IMR-90 (cell line): ENCODE measurements at regions not wholly inside any gene's neighbourhood (a gene's known extent, or its start where the extent isn't known, plus 50 kb on each side); places are given as distances from the start of the nearest gene placed in this dataset.

Experiments used
- ATAC-seq: fragments of 200-7000 bp; cut with Tn5 transposase; 2 replicates; pipeline ENCODE4 v1.9.1; 2020; ENCODE audit warnings: low read depth, mild to moderate bottlenecking, moderate library complexity
- BruUV-seq: library from RNA; stranded (reverse); fragments of 400-500 nt; replicated peaks from 2 replicates; lab custom pipeline; 2021; lab: Mats Ljungman, UMichigan
- CTCF ChIA-PET: fragments of 300-600 bp; formaldehyde crosslinking; extraction: SDS; loops from one replicate; lab custom pipeline; 2021; ENCODE audit warnings: antibody characterized with exemption; lab: Yijun Ruan, JAX
- POLR2A ChIA-PET: fragments of 300-600 bp; sonication (Branson Sonifier 250); formaldehyde crosslinking; loops from one replicate; lab custom pipeline; 2022; ENCODE audit warnings: antibody characterized with exemption; ENCODE audit not compliant: unreplicated experiment; lab: Charles Lee
- DNase-seq: peaks from one replicate; pipeline ENCODE4 v3.0.0; 2013
- H2AFZ ChIP-seq: replicated peaks from 2 replicates; pipeline ENCODE3; 2013; ENCODE audit warnings: low read length, mild to moderate bottlenecking; ENCODE audit not compliant: poor library complexity
- H2AK5ac ChIP-seq: 2 replicates; pipeline ENCODE4 v1.6.1; 2013; ENCODE audit warnings: low read depth, low read length, inconsistent platforms
- H2AK9ac ChIP-seq: replicated peaks from 2 replicates; pipeline ENCODE3; 2013; ENCODE audit warnings: mild to moderate bottlenecking, low read depth, low read length, moderate library complexity; ENCODE audit not compliant: poor library complexity
- H2BK120ac ChIP-seq: 2 replicates; pipeline ENCODE4 v1.6.1; 2013; ENCODE audit warnings: low read depth, low read length, inconsistent platforms
- H2BK15ac ChIP-seq: 3 replicates; pipeline ENCODE4 v1.6.1; 2013; ENCODE audit warnings: low read depth, low read length, inconsistent platforms
- H2BK20ac ChIP-seq: 2 replicates; pipeline ENCODE4 v1.6.1; 2013; ENCODE audit warnings: low read depth, mild to moderate bottlenecking, inconsistent platforms, low read length, moderate library complexity
- H2BK5ac ChIP-seq: 2 replicates; pipeline ENCODE4 v1.6.1; 2013; ENCODE audit warnings: mild to moderate bottlenecking, low read depth, low read length, inconsistent platforms; ENCODE audit not compliant: poor library complexity, severe bottlenecking
- H3K14ac ChIP-seq: replicated peaks from 2 replicates; pipeline ENCODE4 v1.6.1; 2013; ENCODE audit warnings: low read depth, low read length, inconsistent platforms
- H3K18ac ChIP-seq: 2 replicates; pipeline ENCODE4 v1.6.1; 2013; ENCODE audit warnings: low read depth, low read length, control low read depth
- H3K23ac ChIP-seq: 2 replicates; pipeline ENCODE4 v1.6.1; 2013; ENCODE audit warnings: low read depth, low read length, inconsistent platforms
- H3K27ac ChIP-seq: 2 replicates; pipeline ENCODE4 v1.5.1; 2013; ENCODE audit warnings: mild to moderate bottlenecking, control low read depth, low read length; ENCODE audit not compliant: insufficient read depth
- H3K27me3 ChIP-seq: 2 replicates; pipeline ENCODE4 v1.6.1; 2013; ENCODE audit warnings: low read length; ENCODE audit not compliant: control insufficient read depth, insufficient read depth
- H3K36me3 ChIP-seq: 2 replicates; pipeline ENCODE4 v1.6.1; 2013; ENCODE audit warnings: low read length, mixed read lengths; ENCODE audit not compliant: control insufficient read depth, insufficient read depth
- H3K4ac ChIP-seq: 2 replicates; pipeline ENCODE4 v1.6.1; 2013; ENCODE audit warnings: low read depth, low read length, inconsistent platforms
- H3K4me1 ChIP-seq: 2 replicates; pipeline ENCODE4 v1.6.1; 2013; ENCODE audit warnings: low read length, mixed read lengths; ENCODE audit not compliant: control insufficient read depth, insufficient read depth
- H3K4me2 ChIP-seq: 2 replicates; pipeline ENCODE4 v1.6.1; 2013; ENCODE audit warnings: low read depth, mild to moderate bottlenecking, control low read depth, low read length, moderate library complexity
- H3K4me3 ChIP-seq: 2 replicates; pipeline ENCODE4 v1.5.1; 2013; ENCODE audit warnings: low read depth, mild to moderate bottlenecking, control low read depth, low read length, moderate library complexity; ENCODE audit not compliant: insufficient read depth
- H3K56ac ChIP-seq: 2 replicates; pipeline ENCODE4 v1.6.1; 2013; ENCODE audit warnings: low read length, inconsistent platforms; ENCODE audit not compliant: insufficient read depth; ENCODE audit errors: extremely low read depth
- H3K79me1 ChIP-seq, 2 experiments: 2 replicates each; pipeline ENCODE4 v1.6.1; 2013; ENCODE audit warnings: low read length in 2 of 2, inconsistent platforms in 1 of 2, low read depth in 1 of 2
- H3K9ac ChIP-seq: 2 replicates; pipeline ENCODE4 v1.6.1; 2013; ENCODE audit warnings: low read depth, low read length, control low read depth
- H3K9me1 ChIP-seq: 2 replicates; pipeline ENCODE4 v1.6.1; 2013; ENCODE audit warnings: low read length, inconsistent platforms; ENCODE audit not compliant: insufficient read depth
- H3K9me3 ChIP-seq: 2 replicates; pipeline ENCODE4 v1.6.1; 2013; ENCODE audit warnings: low read length; ENCODE audit not compliant: control insufficient read depth, insufficient read depth
- H4K20me1 ChIP-seq: 2 replicates; pipeline ENCODE4 v1.6.1; 2013; ENCODE audit warnings: low read length, inconsistent platforms; ENCODE audit not compliant: insufficient read depth
- H4K5ac ChIP-seq: 2 replicates; pipeline ENCODE4 v1.6.1; 2013; ENCODE audit warnings: mild to moderate bottlenecking, low read depth, low read length, control low read depth
- H4K8ac ChIP-seq, 2 experiments: 2 replicates each; pipeline ENCODE4 v1.6.1; 2013; ENCODE audit warnings: low read depth in 2 of 2, low read length in 2 of 2, control low read depth in 1 of 2, inconsistent platforms in 1 of 2
- H4K91ac ChIP-seq: 2 replicates; pipeline ENCODE4 v1.6.1; 2013; ENCODE audit warnings: low read depth, low read length, inconsistent platforms; ENCODE audit not compliant: insufficient read depth
- MAFK ChIP-seq: IDR thresholded peaks from 2 replicates; pipeline ENCODE4 v1.6.1; 2012; ENCODE audit warnings: low read depth, low read length, improper control_type of control experiment
- MXI1 ChIP-seq: IDR thresholded peaks from 2 replicates; pipeline ENCODE4 v1.6.1; 2012; ENCODE audit warnings: low read depth, mild to moderate bottlenecking, low read length, moderate library complexity, borderline replicate concordance
- dilution Hi-C: fragments of 300-500 bp; cut with HindIII; formaldehyde crosslinking; loops from one replicate; pipeline ENCODE4 v1.14.3; 2018; ENCODE audit warnings: low sequenced_read_pairs; ENCODE audit not compliant: unreplicated experiment
- in situ Hi-C: fragments of 300-500 bp; cut with MboI; formaldehyde crosslinking; loops from 3 replicates; pipeline ENCODE4 v1.14.3; 2019; ENCODE audit warnings: low sequenced_read_pairs, inconsistent platforms, mixed read lengths
- intact Hi-C: fragments of 100-400 bp; cut with micrococcal nuclease; formaldehyde crosslinking; loops from 2 replicates; pipeline ENCODE4 v1.10.0; 2022

GRCh38 chr16:63171545-63171944 lies 1135.3 kb upstream of the CDH8 start:
- Histone ChIP-seq H4K5ac (no peak overlapping the region), H3K4me3 (no peak overlapping the region), H4K20me1 (no peaks in the 10 kb centered on the region), H2BK5ac (no peak overlapping the region), H2BK120ac (no peak overlapping the region), H3K36me3 (no peaks in the 10 kb centered on the region), H2AK5ac (no peak overlapping the region), H3K4me2 (no peak overlapping the region), H3K18ac (no peak overlapping the region), H3K27me3 (no peaks in the 10 kb centered on the region), H4K8ac (no peak overlapping the region), H3K9me3 (peaks cover 9% of the 10 kb centered on the region), H3K9ac (no peak overlapping the region), H3K9me1 (no peaks in the 10 kb centered on the region), H3K56ac (no peak overlapping the region), H4K91ac (no peak overlapping the region), H2AK9ac (no peak overlapping the region), H3K27ac (no peak overlapping the region), H3K4ac (no peak overlapping the region), H2BK20ac (no peak overlapping the region), H3K14ac (no peak overlapping the region), H2BK15ac (no peak overlapping the region), H3K23ac (no peak overlapping the region), H2AFZ (no peak overlapping the region), H3K4me1 (no peaks in the 10 kb centered on the region), H3K79me1 (no peaks in the 10 kb centered on the region)
- TF ChIP-seq MXI1 (no peak), MAFK (peak; percentile 92)
- CTCF ChIA-PET: no interaction called here
- no TSS peak for BruUV-seq
- DNase-seq (no peak), ATAC-seq (no peak)
- dilution Hi-C loops (no loop called here), intact Hi-C loops (no loop called here), in situ Hi-C loops (no loop called here)
- POLR2A ChIA-PET: no interaction called here
